ENCODE measurements at regions not wholly inside any gene's neighbourhood (a gene's known extent, or its start where the extent isn't known, plus 50 kb on each side); places are given as distances from the start of the nearest gene placed in this dataset.

DNA sequence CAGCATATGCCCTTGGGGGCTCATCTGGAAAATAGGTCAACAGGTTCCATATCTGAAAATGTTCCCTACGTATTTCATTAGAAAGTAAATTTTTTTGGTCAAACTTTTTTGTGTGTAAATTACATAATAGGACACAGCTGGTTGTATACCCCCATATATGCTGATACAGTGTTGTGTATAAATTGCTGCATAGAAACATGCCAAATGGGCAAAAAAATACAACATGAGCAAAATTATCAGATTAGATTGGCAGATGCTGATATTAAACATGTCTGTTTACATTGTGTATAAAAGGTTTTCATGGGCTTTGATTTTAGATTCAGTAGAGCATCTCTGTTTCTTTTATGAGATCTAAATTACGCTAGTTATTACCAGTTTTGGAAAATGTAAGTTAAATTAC, 2223.0 kb downstream of the MAT2B start:
- Histone ChIP-seq H3K4me2 (replicated peaks; ENCODE audit: extremely low read depth, low read length, poor library complexity, severe bottlenecking) (no peak overlapping the region), H3K9ac (ENCODE audit: insufficient read depth, low read length, poor library complexity, severe bottlenecking) (no peak overlapping the region), H2AFZ (ENCODE audit: insufficient read depth, low read depth, low read length, poor library complexity, severe bottlenecking) (no peak overlapping the region), H3K36me3 (replicated peaks in 1 of 2; ENCODE audit: control insufficient read depth in 1 of 2, insufficient read depth in 2 of 2, low read length in 2 of 2) (no peaks in the 10 kb centered on the region), H3K9me3 (replicated peaks in 1 of 2; ENCODE audit: control insufficient read depth in 1 of 2, insufficient read depth in 1 of 2, low read length in 2 of 2) (peaks cover 4 to 6% of the 10 kb centered on the region in 2 donors), H3K4me1 (ENCODE audit: control insufficient read depth in 1 of 2, insufficient read depth in 2 of 2, low read length in 2 of 2) (no peaks in the 10 kb centered on the region), H3K4me3 (replicated peaks in 1 of 3; ENCODE audit: low read depth in 2 of 3, low read length in 3 of 3) (no peak overlapping the region), H3K27ac (ENCODE audit: low read depth in 1 of 2, low read length in 2 of 2) (no peak overlapping the region), H3K79me2 (ENCODE audit: insufficient read depth, low read length) (no peaks in the 10 kb centered on the region), H4K20me1 (ENCODE audit: insufficient read depth, low read length) (no peaks in the 10 kb centered on the region), H3K27me3 (ENCODE audit: control insufficient read depth in 2 of 2, insufficient read depth in 2 of 2, low read length in 2 of 2) (no peaks in the 10 kb centered on the region)
- WGBS (ENCODE audit: insufficient coverage): no CpG with 5 or more reads among the region's 2 CpGs
- intact Hi-C loops (cut with micrococcal nuclease): no loop called here
- Mint-ChIP-seq H3K27me3 (ENCODE audit: low read depth in 3 of 3) (no peaks in the 10 kb centered on the region), H3K4me3 (no peak overlapping the region), H3K9me3 (peaks cover 0 to 5% (median 3%) of the 10 kb centered on the region in 7 donors), H3K36me3 (no peaks in the 10 kb centered on the region), H3K4me1 (no peaks in the 10 kb centered on the region), H3K27ac (no peak overlapping the region)
- DNase-seq: no peak
- TF ChIP-seq, protein P1, sequence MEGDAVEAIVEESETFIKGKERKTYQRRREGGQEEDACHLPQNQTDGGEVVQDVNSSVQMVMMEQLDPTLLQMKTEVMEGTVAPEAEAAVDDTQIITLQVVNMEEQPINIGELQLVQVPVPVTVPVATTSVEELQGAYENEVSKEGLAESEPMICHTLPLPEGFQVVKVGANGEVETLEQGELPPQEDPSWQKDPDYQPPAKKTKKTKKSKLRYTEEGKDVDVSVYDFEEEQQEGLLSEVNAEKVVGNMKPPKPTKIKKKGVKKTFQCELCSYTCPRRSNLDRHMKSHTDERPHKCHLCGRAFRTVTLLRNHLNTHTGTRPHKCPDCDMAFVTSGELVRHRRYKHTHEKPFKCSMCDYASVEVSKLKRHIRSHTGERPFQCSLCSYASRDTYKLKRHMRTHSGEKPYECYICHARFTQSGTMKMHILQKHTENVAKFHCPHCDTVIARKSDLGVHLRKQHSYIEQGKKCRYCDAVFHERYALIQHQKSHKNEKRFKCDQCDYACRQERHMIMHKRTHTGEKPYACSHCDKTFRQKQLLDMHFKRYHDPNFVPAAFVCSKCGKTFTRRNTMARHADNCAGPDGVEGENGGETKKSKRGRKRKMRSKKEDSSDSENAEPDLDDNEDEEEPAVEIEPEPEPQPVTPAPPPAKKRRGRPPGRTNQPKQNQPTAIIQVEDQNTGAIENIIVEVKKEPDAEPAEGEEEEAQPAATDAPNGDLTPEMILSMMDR (IDR thresholded peaks at IDR 0.05): no peak

DNA sequence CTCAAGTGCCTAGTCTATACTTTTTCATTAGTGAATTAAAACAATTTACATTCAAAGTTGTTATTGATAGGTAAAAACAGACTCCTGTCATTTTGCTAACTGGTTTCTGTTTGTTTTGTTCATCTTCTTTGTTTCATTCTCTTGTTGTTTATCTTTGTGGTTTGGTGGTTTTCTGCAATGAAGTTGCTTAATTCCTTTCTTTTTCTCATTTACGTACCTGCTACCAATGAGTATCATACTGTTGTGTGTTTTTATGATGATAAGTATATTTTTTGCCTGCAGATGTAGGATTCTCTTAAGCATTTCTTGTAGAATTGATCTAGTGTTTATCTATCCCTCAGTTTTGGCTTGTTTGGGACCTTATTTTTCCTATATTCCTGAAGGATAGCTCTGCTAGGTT, 2230.0 kb downstream of the MAT2B start:
- no peak for DNase-seq
- H3K4me1 ChIP-seq (ENCODE audit: control insufficient read depth in 1 of 2, insufficient read depth in 2 of 2, low read length in 2 of 2): no peaks in the 10 kb centered on the region
- WGBS (ENCODE audit: insufficient coverage): no CpG with 5 or more reads among the region's 1 CpG
- H3K79me2 ChIP-seq (ENCODE audit: insufficient read depth, low read length): no peaks in the 10 kb centered on the region
- H3K4me3 Mint-ChIP-seq: no peak overlapping the region
- H3K36me3 Mint-ChIP-seq: no peaks in the 10 kb centered on the region
- peaks cover 2 to 14% (median 3%) of the 10 kb centered on the region in 7 donors for H3K9me3 Mint-ChIP-seq
- H3K4me1 Mint-ChIP-seq: no peaks in the 10 kb centered on the region
- no peak overlapping the region for H3K4me2 ChIP-seq (replicated peaks; ENCODE audit: extremely low read depth, low read length, poor library complexity, severe bottlenecking)
- no peak overlapping the region for H3K9ac ChIP-seq (ENCODE audit: insufficient read depth, low read length, poor library complexity, severe bottlenecking)
- H3K9me3 ChIP-seq (replicated peaks in 1 of 2; ENCODE audit: control insufficient read depth in 1 of 2, insufficient read depth in 1 of 2, low read length in 2 of 2): peaks cover 9 to 10% of the 10 kb centered on the region in 2 donors
- no peak overlapping the region for H3K27ac ChIP-seq (ENCODE audit: low read depth in 1 of 2, low read length in 2 of 2)
- no peak overlapping the region for H3K4me3 ChIP-seq (replicated peaks in 1 of 3; ENCODE audit: low read depth in 2 of 3, low read length in 3 of 3)
- TF ChIP-seq, protein P1 (IDR thresholded peaks at IDR 0.05): no peak
- H2AFZ ChIP-seq (ENCODE audit: insufficient read depth, low read depth, low read length, poor library complexity, severe bottlenecking): no peak overlapping the region
- peaks cover 0 to 2% (median 0%) of the 10 kb centered on the region in 3 donors for H3K27me3 Mint-ChIP-seq (ENCODE audit: low read depth in 3 of 3)
- no peaks in the 10 kb centered on the region for H3K27me3 ChIP-seq (ENCODE audit: control insufficient read depth in 2 of 2, insufficient read depth in 2 of 2, low read length in 2 of 2)
- intact Hi-C loops (cut with micrococcal nuclease): no loop called here
- H3K36me3 ChIP-seq (replicated peaks in 1 of 2; ENCODE audit: control insufficient read depth in 1 of 2, insufficient read depth in 2 of 2, low read length in 2 of 2): no peaks in the 10 kb centered on the region
- no peak overlapping the region for H3K27ac Mint-ChIP-seq
- H4K20me1 ChIP-seq (ENCODE audit: insufficient read depth, low read length): no peaks in the 10 kb centered on the region

Measured in CD14-positive monocyte (primary cell).